SK-N-SH (cell line): ENCODE measurements at regions not wholly inside any gene's neighbourhood (a gene's known extent, or its start where the extent isn't known, plus 50 kb on each side); places are given as distances from the start of the nearest gene placed in this dataset.

ENCODE experiments used
- CTCF ChIA-PET: fragments of 300-600, 350-600 bp; formaldehyde crosslinking; extraction: SDS; loops from one replicate; lab custom pipeline; 2021; lab: Yijun Ruan, JAX
- POLR2A ChIA-PET: fragments of 350-600 bp; sonication (Branson Sonifier 250); formaldehyde crosslinking; extraction: SDS; loops from one replicate; lab custom pipeline; 2020; ENCODE audit warnings: antibody characterized with exemption, inconsistent platforms; lab: Yijun Ruan, JAX
- DNase-seq: peaks from one replicate; pipeline ENCODE4 v3.0.0; 2012
- H2AFZ ChIP-seq: fragments of 200-600 bp; sonication (generic); 2 replicates; pipeline ENCODE4 v1.8.1; 2016; ENCODE audit warnings: antibody characterized with exemption, mild to moderate bottlenecking, low read depth
- H3F3A ChIP-seq: fragments of 200-600 bp; sonication (generic); replicated peaks from 2 replicates; pipeline ENCODE3; 2016; ENCODE audit warnings: antibody characterized with exemption, mild to moderate bottlenecking; ENCODE audit not compliant: insufficient read depth
- H3K27ac ChIP-seq, 2 experiments: fragments of 200-500 bp in 1 of 2; fragments of 200-600 bp in 1 of 2; sonication (Bioruptor generic) in 1 of 2; sonication (generic), shearing (Covaris generic) in 1 of 2; 2 replicates each; pipeline versions ENCODE4 v1.5.1 to v1.6.1; 2014 to 2016; ENCODE audit warnings: low read depth in 2 of 2, inconsistent platforms in 1 of 2, low read length in 1 of 2, mild to moderate bottlenecking in 1 of 2, mixed read lengths in 1 of 2
- H3K27me3 ChIP-seq: fragments of 200-600 bp; sonication (generic), shearing (Covaris generic); 2 replicates; pipeline ENCODE4 v1.6.1; 2016; ENCODE audit warnings: mixed run types; ENCODE audit not compliant: insufficient read depth
- H3K36me3 ChIP-seq, 2 experiments: fragments of 200-500 bp in 1 of 2; fragments of 200-600 bp in 1 of 2; sonication (Bioruptor generic) in 1 of 2; sonication (generic) in 1 of 2; replicated peaks in 1 of 2; 2 replicates each; pipeline versions ENCODE3 to v1.5.1; 2014 to 2016; ENCODE audit warnings: low read length in 1 of 2, mild to moderate bottlenecking in 1 of 2; ENCODE audit not compliant: insufficient read depth in 2 of 2, control insufficient read depth in 1 of 2
- H3K4me1 ChIP-seq, 2 experiments: fragments of 200-500 bp in 1 of 2; fragments of 200-600 bp in 1 of 2; sonication (Bioruptor generic) in 1 of 2; sonication (generic), shearing (Covaris generic) in 1 of 2; 2 replicates each; pipeline versions ENCODE4 v1.5.1 to v1.6.1; 2014 to 2016; ENCODE audit warnings: low read depth in 1 of 2, low read length in 1 of 2, mixed run types in 1 of 2; ENCODE audit not compliant: insufficient read depth in 2 of 2, control insufficient read depth in 1 of 2
- H3K4me2 ChIP-seq: fragments of 200-600 bp; sonication (generic), shearing (Covaris generic); 2 replicates; pipeline ENCODE4 v1.6.1; 2017; ENCODE audit warnings: mixed run types
- H3K4me3 ChIP-seq, 2 experiments: fragments of 200-500 bp in 1 of 2; fragments of 200-600 bp in 1 of 2; sonication (Bioruptor generic) in 1 of 2; sonication (generic), shearing (Covaris generic) in 1 of 2; 2 replicates each; pipeline versions ENCODE4 v1.5.1 to v1.8.1; 2014 to 2016; ENCODE audit warnings: low read depth in 2 of 2, inconsistent platforms in 1 of 2, low read length in 1 of 2, mild to moderate bottlenecking in 1 of 2, mixed read lengths in 1 of 2, moderate library complexity in 1 of 2
- H3K79me2 ChIP-seq: fragments of 200-600 bp; sonication (generic); 2 replicates; pipeline ENCODE4 v1.8.1; 2017; ENCODE audit warnings: mild to moderate bottlenecking; ENCODE audit not compliant: insufficient read depth
- H3K9ac ChIP-seq: fragments of 200-600 bp; sonication (generic); 2 replicates; pipeline ENCODE4 v1.6.1; 2017; ENCODE audit warnings: mixed run types
- H3K9me2 ChIP-seq: fragments of 200-600 bp; sonication (generic); 2 replicates; pipeline ENCODE4 v1.6.1; 2017; ENCODE audit warnings: mixed run types
- H3K9me3 ChIP-seq: fragments of 200-600 bp; sonication (generic); 2 replicates; pipeline ENCODE4 v1.6.1; 2017; ENCODE audit warnings: mixed run types, mild to moderate bottlenecking, moderate library complexity
- H4K20me1 ChIP-seq: fragments of 200-600 bp; sonication (generic); 2 replicates; pipeline ENCODE4 v1.6.1; 2017; ENCODE audit warnings: mild to moderate bottlenecking, mixed run types; ENCODE audit not compliant: insufficient read depth
- CHD2 ChIP-seq: fragments of 150-350 bp; IDR thresholded peaks from 2 replicates; pipeline ENCODE4 v1.6.1; 2018; ENCODE audit warnings: low read length; ENCODE audit not compliant: partially characterized antibody
- CTCF ChIP-seq: fragments of 200-600 bp; sonication (generic); IDR thresholded peaks from 2 replicates; pipeline ENCODE4 v1.6.1; 2017; ENCODE audit warnings: antibody characterized with exemption, mild to moderate bottlenecking, moderate library complexity
- ELF1 ChIP-seq: IDR thresholded peaks from 2 replicates; pipeline ENCODE4 v1.4.0; 2012
- EP300 ChIP-seq, 2 experiments: IDR thresholded peaks; 2 replicates each; pipeline versions ENCODE4 v1.4.0 to v1.6.1; 2012; ENCODE audit warnings: borderline replicate concordance in 1 of 2, low read depth in 1 of 2, low read length in 1 of 2
- FOSL2 ChIP-seq: IDR thresholded peaks from 2 replicates; pipeline ENCODE4 v1.4.0; 2012; ENCODE audit warnings: low read depth, mild to moderate bottlenecking, moderate library complexity, borderline replicate concordance
- FOXJ3 ChIP-seq: sonication (generic); formaldehyde crosslinking; IDR thresholded peaks from 2 replicates; pipeline ENCODE4 v1.5.1; 2020; ENCODE audit warnings: mild to moderate bottlenecking, missing genetic modification reagents
- FOXM1 ChIP-seq: IDR thresholded peaks from 2 replicates; pipeline ENCODE4 v1.4.0; 2012; ENCODE audit warnings: low read depth, mild to moderate bottlenecking
- GATA2 ChIP-seq: sonication (generic); formaldehyde crosslinking; IDR thresholded peaks from 2 replicates; pipeline ENCODE4 v1.5.0; 2020; ENCODE audit warnings: mild to moderate bottlenecking, missing genetic modification reagents
- IRF3 ChIP-seq: fragments of 150-350 bp; IDR thresholded peaks from 2 replicates; pipeline ENCODE4 v1.6.1; 2016; ENCODE audit warnings: mild to moderate bottlenecking, low read depth, low read length
- JUND ChIP-seq: IDR thresholded peaks from 2 replicates; pipeline ENCODE4 v1.4.0; 2012
- MAX ChIP-seq: IDR thresholded peaks from 2 replicates; pipeline ENCODE4 v1.4.0; 2012; ENCODE audit warnings: low read depth
- MEF2A ChIP-seq: IDR thresholded peaks from 2 replicates; pipeline ENCODE4 v1.4.0; 2012; ENCODE audit warnings: low read depth, borderline replicate concordance
- MXI1 ChIP-seq: IDR thresholded peaks from 2 replicates; pipeline ENCODE4 v1.6.1; 2012; ENCODE audit warnings: mild to moderate bottlenecking, low read depth, low read length, improper control_type of control experiment
- NRF1 ChIP-seq: IDR thresholded peaks from 2 replicates; pipeline ENCODE4 v1.6.1; 2012; ENCODE audit warnings: low read depth, mild to moderate bottlenecking, low read length
- POLR2AphosphoS5 ChIP-seq: IDR thresholded peaks from 2 replicates; pipeline ENCODE4 v1.6.1; 2012; ENCODE audit warnings: low read depth, low read length
- RAD21 ChIP-seq: IDR thresholded peaks from 2 replicates; pipeline ENCODE4 v1.6.1; 2012; ENCODE audit warnings: mild to moderate bottlenecking, low read length
- RCOR1 ChIP-seq: fragments of 150-350 bp; IDR thresholded peaks from 2 replicates; pipeline ENCODE4 v1.6.1; 2017; ENCODE audit warnings: antibody characterized with exemption, low read length
- RFX5 ChIP-seq: IDR thresholded peaks from 2 replicates; pipeline ENCODE4 v1.6.1; 2012; ENCODE audit warnings: mild to moderate bottlenecking, improper control_type of control experiment, low read length
- RXRA ChIP-seq: IDR thresholded peaks from 2 replicates; pipeline ENCODE4 v1.4.0; 2012; ENCODE audit warnings: low read depth, mild to moderate bottlenecking, borderline replicate concordance
- SIN3A ChIP-seq: IDR thresholded peaks from 2 replicates; pipeline ENCODE4 v1.6.1; 2012; ENCODE audit warnings: low read depth, mild to moderate bottlenecking, low read length, moderate library complexity, borderline replicate concordance
- SMC3 ChIP-seq: IDR thresholded peaks from 2 replicates; pipeline ENCODE4 v1.6.1; 2012; ENCODE audit warnings: low read depth, low read length, improper control_type of control experiment
- TAF1 ChIP-seq: IDR thresholded peaks from 2 replicates; pipeline ENCODE4 v1.6.1; 2012; ENCODE audit warnings: low read depth, mild to moderate bottlenecking, low read length, moderate library complexity, borderline replicate concordance
- TCF12 ChIP-seq: IDR thresholded peaks from 2 replicates; pipeline ENCODE4 v1.4.0; 2012
- TEAD4 ChIP-seq: IDR thresholded peaks from 2 replicates; pipeline ENCODE4 v1.4.0; 2012; ENCODE audit warnings: mild to moderate bottlenecking, borderline replicate concordance; ENCODE audit not compliant: insufficient read depth
- USF1 ChIP-seq: IDR thresholded peaks from 2 replicates; pipeline ENCODE4 v1.4.0; 2012; ENCODE audit warnings: low read depth, borderline replicate concordance
- USF2 ChIP-seq: fragments of 150-350 bp; IDR thresholded peaks from 2 replicates; pipeline ENCODE4 v1.6.1; 2017; ENCODE audit warnings: antibody characterized with exemption, low read length, low read depth, borderline replicate concordance
- YY1 ChIP-seq: IDR thresholded peaks from 2 replicates; pipeline ENCODE4 v1.4.0; 2012; ENCODE audit warnings: low read depth, mild to moderate bottlenecking
- ZBTB33 ChIP-seq: IDR thresholded peaks from 2 replicates; pipeline ENCODE4 v1.4.0; 2012; ENCODE audit warnings: low read depth, borderline replicate concordance
- WGBS: methylation state at CpG from one replicate; pipeline ENCODE4 v1.1.6; 2017; ENCODE audit warnings: low lambda C conversion rate; 5-methylcytosine and 5-hydroxymethylcytosine counted together

- H3K4me1 ChIP-seq = peaks cover 8 to 28% of the 10 kb centered on the region in 2 experiments; a peak in 3 of 4 replicates
- no peaks in the 10 kb centered on the region for H3K36me3 ChIP-seq
- no peak overlapping the region for H3K4me3 ChIP-seq
- no peaks in the 10 kb centered on the region for H3K27me3 ChIP-seq
- no peaks in the 10 kb centered on the region for H3K9me3 ChIP-seq
- POLR2A ChIA-PET = no interaction called here
- peak overlapping the region; percentile 35 to 65; a peak in 3 of 4 replicates for H3K27ac ChIP-seq
- CTCF ChIA-PET = interaction anchor here (4.6 kb wide), 1 partner anchor 89 kb away, joined by 22 read pairs; the partner anchor contains the start of gene NOG
- H3K9ac ChIP-seq = peak overlapping the region; percentile 6; the same call in 1 of the 2 replicates
- 8% methylated on average over 3 of the region's 3 CpGs for WGBS
- no peaks in the 10 kb centered on the region for H4K20me1 ChIP-seq
- H2AFZ ChIP-seq = no peak overlapping the region
- DNase-seq = no peak
- H3F3A ChIP-seq = peaks cover 13% of the 10 kb centered on the region
- no peaks in the 10 kb centered on the region for H3K9me2 ChIP-seq
- H3K4me2 ChIP-seq = peak overlapping the region; percentile 61
- no peaks in the 10 kb centered on the region for H3K79me2 ChIP-seq
- TF ChIP-seq RCOR1 = no peak
- TF ChIP-seq MAX = peak; percentile 69
- no peak for TF ChIP-seq MXI1
- no peak for TF ChIP-seq YY1
- peak; percentile 70; the same call in 1 of the 2 replicates for TF ChIP-seq FOXM1
- TF ChIP-seq RXRA = peak; percentile 68; the same call in 1 of the 2 replicates
- no peak for TF ChIP-seq USF2
- TF ChIP-seq TCF12 = peak; percentile 98
- no peak for TF ChIP-seq RFX5
- peak; percentile 67 for TF ChIP-seq MEF2A
- TF ChIP-seq FOXJ3 (CRISPR knock-in tag) = no peak
- TF ChIP-seq USF1 = no peak
- TF ChIP-seq TAF1 = no peak
- no peak for TF ChIP-seq CTCF
- TF ChIP-seq SIN3A = no peak
- peak; percentile 64 for TF ChIP-seq JUND
- TF ChIP-seq IRF3 = no peak
- no peak for TF ChIP-seq SMC3
- peak; percentile 57; the same call in 1 of the 2 replicates for TF ChIP-seq POLR2AphosphoS5
- peak in 1 of 2 experiments; percentile 93; a peak in 2 of 4 replicates for TF ChIP-seq EP300 (IDR thresholded peaks at IDR 0.05; ENCODE audit: borderline replicate concordance in 1 of 2, low read depth in 1 of 2, low read length in 1 of 2)
- no peak; the same call in 1 of the 2 replicates for TF ChIP-seq ELF1
- TF ChIP-seq GATA2 (CRISPR knock-in tag) = no peak
- peak; percentile 73 for TF ChIP-seq FOSL2
- TF ChIP-seq TEAD4 = peak; percentile 88
- no peak for TF ChIP-seq NRF1
- peak; percentile 36; the same call in 1 of the 2 replicates for TF ChIP-seq ZBTB33
- no peak for TF ChIP-seq CHD2
- TF ChIP-seq RAD21 = no peak
These were observed 88.2 kb downstream of the NOG start for GRCh38 chr17:56681561-56682266.
